ENCODE measurements at regions not wholly inside any gene's neighbourhood (a gene's known extent, or its start where the extent isn't known, plus 50 kb on each side); places are given as distances from the start of the nearest gene placed in this dataset.
A peak's percentile ranks its signal among the peaks of the same experiment; 100 is the strongest.

DNA sequence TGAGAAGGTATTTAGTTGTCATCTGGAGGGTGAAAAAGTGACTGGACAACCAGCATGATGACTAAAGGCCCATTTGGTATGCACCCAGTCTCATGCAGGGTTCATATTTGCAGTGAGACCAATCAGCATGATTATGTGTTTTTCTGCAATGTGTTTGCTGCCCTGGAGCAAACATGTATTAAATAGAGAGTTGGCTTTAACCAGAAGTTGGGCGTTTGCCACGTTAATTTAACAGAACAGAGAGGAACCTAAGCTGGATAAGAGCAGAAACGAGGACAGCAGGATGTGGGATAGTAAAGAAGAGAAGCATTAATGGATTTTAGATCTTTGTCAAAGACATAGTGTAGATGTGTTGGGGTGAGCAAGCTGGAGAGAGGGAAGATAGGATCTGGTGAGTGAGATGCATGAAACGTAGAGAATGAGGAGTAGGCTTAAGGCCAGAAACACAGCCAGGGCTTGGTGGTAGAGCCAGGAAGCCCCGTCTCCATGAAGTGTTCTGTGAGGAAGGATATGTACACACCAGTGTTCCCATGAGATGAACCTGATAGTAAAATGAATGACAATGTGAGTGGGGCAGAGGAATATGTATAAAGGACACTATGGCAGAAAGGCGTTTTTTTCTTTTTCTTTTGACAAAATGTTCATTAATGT, 164.0 kb upstream of the PDGFD start:
- DNase-seq, result no peak

GRCh38 chr11:104325093-104325492, 161.1 kb upstream of the PDGFD start:
- no peak for DNase-seq

- no peak for DNase-seq
Measured at GRCh38 chr11:104324276-104324675, 160.3 kb upstream of the PDGFD start.

GRCh38 chr11:104323841-104324240, 159.9 kb upstream of the PDGFD start:
- DNase-seq, result no peak

- DNase-seq, result no peak
Measured at GRCh38 chr11:104322696-104323095, 158.7 kb upstream of the PDGFD start.

DNA sequence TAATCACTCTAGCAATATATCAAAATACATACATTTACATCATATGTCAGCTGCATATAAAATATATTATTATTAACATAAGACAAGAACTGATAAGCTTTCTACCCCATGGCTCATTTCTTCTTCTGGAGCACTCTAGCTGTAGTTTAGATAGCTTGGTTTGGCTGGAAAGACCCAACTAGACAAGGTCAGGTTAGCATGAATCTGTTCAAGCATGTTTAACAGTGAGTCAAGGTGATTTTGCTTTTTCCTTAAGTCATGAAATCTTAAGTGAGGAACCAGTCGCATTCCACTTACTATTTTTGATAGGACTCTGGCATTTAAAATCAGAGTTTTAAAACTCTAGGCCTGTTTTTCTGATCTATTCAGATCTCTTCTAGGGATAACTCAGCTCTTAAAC, 157.0 kb upstream of the PDGFD start:
- DNase-seq, result no peak

- DNase-seq, result no peak
Measured at GRCh38 chr11:104320097-104320496, 156.2 kb upstream of the PDGFD start.

- DNase-seq, result no peak
Measured at GRCh38 chr11:104319396-104319795, 155.4 kb upstream of the PDGFD start.

- DNase-seq, result no peak
Measured at GRCh38 chr11:104306862-104307474, 143.0 kb upstream of the PDGFD start.

DNA sequence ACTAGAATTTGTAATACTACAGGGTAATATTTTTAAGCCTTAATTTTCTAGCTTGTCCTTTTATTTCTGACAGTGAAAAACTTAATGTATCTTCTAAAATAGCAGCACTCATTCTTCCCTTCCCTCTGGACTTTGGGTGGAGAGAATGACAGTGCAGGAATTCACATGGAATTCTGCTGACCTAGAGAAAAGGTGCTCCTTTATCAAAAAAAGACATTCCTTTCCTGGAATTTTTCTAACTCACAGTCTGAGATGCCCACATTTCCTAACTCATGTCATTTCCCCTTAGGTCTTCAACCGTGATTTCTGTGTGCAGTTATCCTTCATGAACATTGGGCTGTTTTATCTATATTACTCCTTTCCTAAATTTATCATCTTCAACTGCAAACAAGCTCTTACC, 137.8 kb upstream of the PDGFD start:
- no peak for DNase-seq

DNA sequence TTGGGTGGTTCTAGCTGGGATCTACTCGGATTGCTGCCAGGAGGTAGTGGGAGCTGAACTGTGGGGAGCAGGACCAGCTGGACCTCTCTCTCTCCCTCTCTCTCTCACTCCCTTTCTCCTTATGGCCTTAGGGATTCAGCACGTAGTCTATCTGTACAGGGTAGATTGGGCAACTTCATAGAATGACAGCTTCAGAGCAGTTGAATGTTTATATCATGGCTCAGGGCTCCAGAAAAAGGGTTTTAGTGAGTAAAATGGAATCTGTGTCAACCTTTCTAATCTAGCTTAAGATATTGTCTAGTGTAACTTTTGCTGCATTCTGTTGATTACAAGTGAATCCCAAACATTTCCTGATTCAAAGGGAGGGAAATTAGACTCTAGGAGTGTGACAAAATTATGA, 127.7 kb upstream of the PDGFD start:
- no peak for DNase-seq

- DNase-seq, result no peak
Measured at GRCh38 chr11:104286129-104286528, 122.2 kb upstream of the PDGFD start.

- DNase-seq, result no peak
Measured at GRCh38 chr11:104279587-104279986, 115.6 kb upstream of the PDGFD start.

DNA sequence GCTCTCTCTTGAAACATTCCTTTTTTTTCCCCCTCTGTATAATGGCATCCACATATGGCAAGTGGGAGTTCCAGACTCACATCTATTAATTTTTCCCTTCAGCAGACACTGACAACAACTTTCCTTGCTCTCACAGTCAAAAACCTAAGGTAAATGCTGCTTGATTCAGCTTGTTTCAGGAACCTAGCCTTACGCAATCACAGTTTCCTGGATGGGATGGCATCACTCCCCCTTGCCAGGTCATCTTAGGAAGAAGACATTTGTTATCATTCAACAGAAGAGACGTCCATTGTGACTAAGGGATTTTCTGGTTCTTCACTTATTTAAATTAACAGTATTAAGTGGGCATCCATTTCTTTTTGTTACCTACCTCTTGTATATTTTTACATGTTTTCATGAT, 112.0 kb upstream of the PDGFD start:
- DNase-seq, result no peak

DNA sequence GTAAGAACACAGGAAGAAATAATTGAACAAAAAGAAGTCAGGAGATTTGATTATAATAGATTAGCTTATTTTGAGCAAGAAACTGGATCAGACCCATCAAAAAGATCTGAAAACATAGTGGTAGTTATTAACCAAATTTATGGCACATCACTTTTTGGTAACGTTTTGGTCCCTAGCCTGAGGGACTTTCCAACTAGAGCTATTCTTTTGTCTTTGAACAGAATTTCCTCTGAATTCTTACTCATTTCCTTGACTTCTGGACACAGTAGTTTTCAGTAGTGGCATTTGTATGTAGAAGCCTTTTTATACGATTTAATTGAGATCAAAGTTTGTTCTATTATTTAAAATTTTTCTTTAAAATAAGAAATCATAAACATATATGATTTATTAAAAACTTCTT, 96.5 kb upstream of the PDGFD start:
- DNase-seq, result no peak

GRCh38 chr11:104259121-104259610, 95.2 kb upstream of the PDGFD start:
- DNase-seq, result no peak

GRCh38 chr11:104256525-104256924, 92.6 kb upstream of the PDGFD start:
- no peak for DNase-seq

GRCh38 chr11:104254347-104254746, 90.4 kb upstream of the PDGFD start:
- peak in 2 of 3 experiments; percentile 17 to 40 for DNase-seq

- DNase-seq, result no peak
Measured at GRCh38 chr11:104246590-104246989, 82.6 kb upstream of the PDGFD start.

DNA sequence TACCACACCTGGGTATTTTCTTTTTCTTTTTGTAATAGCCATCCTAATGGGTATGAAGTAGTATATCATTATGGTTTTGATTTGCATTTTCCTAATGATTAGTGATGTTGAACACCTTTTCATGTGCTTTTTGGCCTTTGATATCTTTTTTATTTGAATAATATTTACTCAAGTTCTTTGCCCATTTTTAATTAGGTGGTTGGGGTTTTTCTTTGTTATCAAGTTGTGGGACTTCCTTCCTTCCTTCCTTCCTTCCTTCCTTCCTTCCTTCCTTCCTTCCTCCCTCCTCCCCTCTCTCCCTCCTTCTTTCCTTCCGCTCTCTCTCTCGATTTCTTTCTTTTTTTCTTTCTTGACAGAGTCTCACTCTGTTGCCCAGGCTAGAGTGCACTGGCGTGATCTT, 75.0 kb upstream of the PDGFD start:
- no peak for DNase-seq

- DNase-seq, result no peak
Measured at GRCh38 chr11:104225047-104225446, 61.1 kb upstream of the PDGFD start.

- DNase-seq, result no peak
Measured at GRCh38 chr11:104222464-104222863, 58.5 kb upstream of the PDGFD start.

- DNase-seq, result no peak
Measured at GRCh38 chr11:104221455-104221854, 57.5 kb upstream of the PDGFD start.

DNA sequence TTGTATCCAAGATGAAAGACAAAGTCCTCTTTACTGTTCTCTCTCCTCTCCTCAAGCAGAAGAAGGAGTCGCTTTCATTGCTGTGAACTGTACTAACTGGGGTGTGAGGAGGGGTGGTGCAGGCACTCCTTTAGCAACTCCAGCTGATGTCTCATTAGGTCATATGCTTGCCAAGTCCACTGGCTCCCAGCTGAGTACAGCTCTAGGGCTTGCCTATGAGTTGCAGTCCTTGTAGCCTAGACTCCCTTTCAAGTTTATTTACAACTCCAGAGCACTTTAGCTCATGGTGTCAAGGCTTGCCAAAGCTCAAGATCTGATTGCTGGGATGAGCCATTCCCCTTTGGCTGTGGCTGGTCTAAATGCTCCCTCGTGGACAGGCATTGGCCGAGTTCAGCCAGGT, 55.1 kb upstream of the PDGFD start:
- DNase-seq, result no peak

DNA sequence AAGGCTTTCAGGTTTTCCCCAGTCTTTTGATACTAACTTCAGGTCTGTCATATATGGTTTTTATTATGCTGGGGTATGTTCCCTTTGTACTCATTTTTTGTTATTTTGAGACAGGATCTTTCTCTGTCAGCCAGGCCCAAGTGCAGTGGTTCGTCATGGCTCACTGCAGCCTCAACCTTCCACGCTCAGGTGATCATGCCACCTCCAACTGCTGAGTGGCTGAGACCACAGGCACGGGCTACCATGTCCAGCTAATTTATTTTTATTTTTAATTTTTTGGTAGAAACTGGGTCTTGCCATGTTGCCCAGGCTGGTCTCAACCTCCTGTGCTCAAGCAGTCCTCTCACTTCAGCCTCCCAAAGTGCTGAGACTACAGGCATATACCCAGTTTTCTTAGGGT, 50.6 kb upstream of the PDGFD start:
- no peak for DNase-seq
